TTC549 (cell line): ENCODE measurements at regions not wholly inside any gene's neighbourhood (a gene's known extent, or its start where the extent isn't known, plus 50 kb on each side); places are given as distances from the start of the nearest gene placed in this dataset.
"Not testable (repeated sequence)": the region's sequence is repeated elsewhere in the genome, so short reads cannot be mapped to it uniquely, and the experiment has no call there.

ENCODE experiments used
- FAIRE-seq: peaks from 2 replicates; lab custom pipeline; 2012; peaks lifted over from hg19 to GRCh38; lab: Jason Lieb, UNC

GRCh38 chr2:90295036-90295750 is 1603.7 kb downstream of the RPIA start:
- FAIRE-seq: not testable (repeated sequence)

- FAIRE-seq: not testable (repeated sequence)
These were observed 1605.0 kb downstream of the RPIA start for GRCh38 chr2:90296484-90296777.

- not testable (repeated sequence) for FAIRE-seq
These were observed 1606.2 kb downstream of the RPIA start for GRCh38 chr2:90297701-90298100.

- not testable (repeated sequence) for FAIRE-seq
These were observed 1606.8 kb downstream of the RPIA start for GRCh38 chr2:90298126-90298755.

- FAIRE-seq: not testable (repeated sequence)
These were observed 1607.5 kb downstream of the RPIA start for GRCh38 chr2:90298983-90299382.

GRCh38 chr2:90322982-90323381 is 1631.5 kb downstream of the RPIA start:
- FAIRE-seq: not testable (repeated sequence)

GRCh38 chr2:90323612-90324558 is 1632.4 kb downstream of the RPIA start:
- FAIRE-seq: not testable (repeated sequence)

DNA sequence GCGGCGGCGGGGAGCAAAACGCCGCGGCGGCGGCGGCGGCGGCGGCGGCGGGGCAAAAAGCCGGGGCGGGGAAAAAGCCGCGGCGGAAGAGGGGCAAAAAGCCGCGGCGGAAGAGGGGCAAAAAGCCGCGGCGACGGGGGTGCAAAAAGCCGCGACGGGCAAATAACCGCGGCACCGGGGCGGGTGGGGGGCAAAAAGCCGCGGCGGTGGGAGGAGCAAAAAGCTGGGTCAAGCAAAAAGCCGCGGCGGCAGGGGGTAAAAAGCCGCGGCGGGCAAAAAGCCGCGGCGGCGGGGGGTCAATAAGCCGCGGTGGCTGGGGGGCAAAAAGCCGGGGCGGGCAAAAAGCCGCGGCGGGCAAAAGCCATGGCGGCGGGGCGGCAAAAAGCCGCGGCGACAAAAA is 1633.2 kb downstream of the RPIA start:
- FAIRE-seq: not testable (repeated sequence)

GRCh38 chr2:90325796-90326353 is 1634.4 kb downstream of the RPIA start:
- FAIRE-seq: not testable (repeated sequence)

GRCh38 chr2:90355546-90355945 is 1664.1 kb downstream of the RPIA start:
- FAIRE-seq: not testable (repeated sequence)

GRCh38 chr2:90359344-90359743 is 1667.9 kb downstream of the RPIA start:
- not testable (repeated sequence) for FAIRE-seq

GRCh38 chr2:90359887-90360730 is 1668.6 kb downstream of the RPIA start:
- FAIRE-seq: not testable (repeated sequence)

GRCh38 chr2:90360731-90361035 is 1669.2 kb downstream of the RPIA start:
- FAIRE-seq: not testable (repeated sequence)
